Liver (tissue), 7 donors: ENCODE measurements at regions not wholly inside any gene's neighbourhood (a gene's known extent, or its start where the extent isn't known, plus 50 kb on each side); places are given as distances from the start of the nearest gene placed in this dataset.

Experiments
- DNase-seq: peaks from one replicate; pipeline ENCODE4 v3.0.0-alpha.2; 2017; ENCODE audit warnings: low spot score
- H3K27ac ChIP-seq, 2 donors: one replicate each; pipeline ENCODE4 v1.7.0; 2013; ENCODE audit warnings: inconsistent platforms in 2 of 2, low read length in 2 of 2, control low read depth in 1 of 2, low read depth in 1 of 2, mild to moderate bottlenecking in 1 of 2
- H3K27me3 ChIP-seq, 4 donors: one replicate each; pipeline versions ENCODE4 v1.6.1 to v1.7.0; 2013; ENCODE audit warnings: low read length in 3 of 4, inconsistent platforms in 1 of 4, mild to moderate bottlenecking in 1 of 4, moderate library complexity in 1 of 4; ENCODE audit not compliant: control insufficient read depth in 4 of 4, insufficient read depth in 4 of 4
- H3K36me3 ChIP-seq, 4 donors: one replicate each; pipeline versions ENCODE4 v1.6.1 to v1.7.0; 2013; ENCODE audit warnings: low read length in 3 of 4, mild to moderate bottlenecking in 3 of 4, low read depth in 1 of 4, moderate library complexity in 1 of 4; ENCODE audit not compliant: control insufficient read depth in 4 of 4, insufficient read depth in 3 of 4
- H3K4me1 ChIP-seq, 4 donors: one replicate each; pipeline versions ENCODE4 v1.6.1 to v1.7.0; 2013; ENCODE audit warnings: low read length in 3 of 4, mild to moderate bottlenecking in 3 of 4, moderate library complexity in 1 of 4; ENCODE audit not compliant: control insufficient read depth in 4 of 4, insufficient read depth in 4 of 4
- H3K4me3 ChIP-seq, 3 donors: one replicate each; pipeline versions ENCODE4 v1.6.1 to v1.7.0; 2013; ENCODE audit warnings: low read length in 3 of 3, control low read depth in 1 of 3, low read depth in 1 of 3, mild to moderate bottlenecking in 1 of 3
- H3K9ac ChIP-seq, 2 donors: one replicate each; pipeline ENCODE4 v1.7.0; 2013; ENCODE audit warnings: low read length in 2 of 2, mild to moderate bottlenecking in 2 of 2, moderate library complexity in 2 of 2, control low read depth in 1 of 2, low read depth in 1 of 2
- H3K9me3 ChIP-seq, 4 donors: one replicate each; pipeline versions ENCODE4 v1.6.1 to v1.7.0; 2013; ENCODE audit warnings: low read length in 3 of 4; ENCODE audit not compliant: control insufficient read depth in 4 of 4
- ATF3 ChIP-seq: IDR thresholded peaks from 2 replicates; pipeline ENCODE4 v1.6.1; 2016; ENCODE audit warnings: antibody characterized with exemption
- EGR1 ChIP-seq, 2 donors: IDR thresholded peaks; 2 replicates each; pipeline ENCODE4 v1.6.1; 2016 to 2018; ENCODE audit warnings: antibody characterized with exemption in 2 of 2, low read depth in 2 of 2
- FOXA2 ChIP-seq: IDR thresholded peaks from 2 replicates; pipeline ENCODE4 v1.6.1; 2016; ENCODE audit warnings: antibody characterized with exemption
- GABPA ChIP-seq, 2 donors: IDR thresholded peaks in 1 of 2; conservative IDR thresholded peaks in 1 of 2; 2 replicates each; pipeline ENCODE4 v1.6.1; 2016; ENCODE audit warnings: antibody characterized with exemption in 2 of 2, mild to moderate bottlenecking in 1 of 2, moderate library complexity in 1 of 2
- HNF4A ChIP-seq, 2 donors: conservative IDR thresholded peaks; 2 replicates each; pipeline ENCODE4 v1.6.1; 2016; ENCODE audit warnings: antibody characterized with exemption in 2 of 2, mild to moderate bottlenecking in 2 of 2
- HNF4G ChIP-seq: IDR thresholded peaks from 2 replicates; pipeline ENCODE4 v1.6.1; 2016; ENCODE audit warnings: antibody characterized with exemption
- MAX ChIP-seq: IDR thresholded peaks from 2 replicates; pipeline ENCODE4 v1.6.1; 2016; ENCODE audit warnings: antibody characterized with exemption
- NR2F2 ChIP-seq: IDR thresholded peaks from 2 replicates; pipeline ENCODE4 v1.6.1; 2016; ENCODE audit warnings: antibody characterized with exemption
- RAD21 ChIP-seq, 2 donors: IDR thresholded peaks; 2 replicates each; pipeline ENCODE4 v1.6.1; 2016; ENCODE audit warnings: antibody characterized with exemption in 2 of 2, mild to moderate bottlenecking in 2 of 2
- REST ChIP-seq: IDR thresholded peaks from 2 replicates; pipeline ENCODE4 v1.6.1; 2016; ENCODE audit warnings: antibody characterized with exemption, mild to moderate bottlenecking
- RXRA ChIP-seq, 2 donors: IDR thresholded peaks; 2 replicates each; pipeline ENCODE4 v1.6.1; 2017 to 2018; ENCODE audit warnings: antibody characterized with exemption in 2 of 2, mild to moderate bottlenecking in 1 of 2
- SP1 ChIP-seq: IDR thresholded peaks from 2 replicates; pipeline ENCODE4 v1.6.1; 2018; ENCODE audit warnings: antibody characterized with exemption, mild to moderate bottlenecking
- YY1 ChIP-seq: IDR thresholded peaks from 2 replicates; pipeline ENCODE4 v1.6.1; 2016; ENCODE audit warnings: antibody characterized with exemption, mild to moderate bottlenecking
- WGBS: extraction: QIAGEN DNeasy Blood & Tissue Kit; methylation state at CpG from one replicate; pipeline ENCODE4 v1.1.7; 2013; 5-methylcytosine and 5-hydroxymethylcytosine counted together
- donor health status: healthy.
- donor health status: healthy.
- donor health status: healthy.
- donor health status: healthy.

- no peak overlapping the region for H3K27ac ChIP-seq
- H3K27me3 ChIP-seq, result no peaks in the 10 kb centered on the region
- DNase-seq, result no peak
- no peak overlapping the region for H3K4me3 ChIP-seq
- 71% methylated on average over 1 of the region's 1 CpG for WGBS
- no peaks in the 10 kb centered on the region for H3K36me3 ChIP-seq
- H3K9ac ChIP-seq, result no peak overlapping the region
- H3K9me3 ChIP-seq, result no peaks in the 10 kb centered on the region
- H3K4me1 ChIP-seq, result no peaks in the 10 kb centered on the region
- TF ChIP-seq RAD21 (IDR thresholded peaks at IDR 0.05), result no peak
- no peak for TF ChIP-seq YY1
- TF ChIP-seq FOXA2, result no peak
- no peak for TF ChIP-seq NR2F2
- TF ChIP-seq GABPA (IDR thresholded peaks at IDR 0.05 in 1 of 2, conservative IDR thresholded peaks at IDR 0.05 in 1 of 2), result no peak
- no peak for TF ChIP-seq SP1
- no peak for TF ChIP-seq RXRA (IDR thresholded peaks at IDR 0.05)
Observed at GRCh38 chr2:12533337-12534005, 183.3 kb upstream of the TRIB2 start.

GRCh38 chr2:12534646-12535263 is 182.0 kb upstream of the TRIB2 start:
- no peak overlapping the region for H3K27ac ChIP-seq
- no peaks in the 10 kb centered on the region for H3K36me3 ChIP-seq
- H3K9me3 ChIP-seq, result no peaks in the 10 kb centered on the region
- H3K27me3 ChIP-seq, result no peaks in the 10 kb centered on the region
- WGBS, result 67% methylated on average over 3 of the region's 3 CpGs
- no peak overlapping the region for H3K9ac ChIP-seq
- no peak for DNase-seq
- no peak overlapping the region for H3K4me3 ChIP-seq
- TF ChIP-seq HNF4G, result no peak
- TF ChIP-seq YY1, result no peak
- no peak for TF ChIP-seq MAX
- no peak for TF ChIP-seq REST
- TF ChIP-seq ATF3, result no peak
- no peak for TF ChIP-seq HNF4A (conservative IDR thresholded peaks at IDR 0.05)
- no peak for TF ChIP-seq NR2F2
- H3K4me1 ChIP-seq, result no peaks in the 10 kb centered on the region

- TF ChIP-seq EGR1 (IDR thresholded peaks at IDR 0.05; ENCODE audit: low read depth in 2 of 2), result no peak
- TF ChIP-seq YY1, result no peak
- TF ChIP-seq SP1, result peak; percentile 5
- Histone ChIP-seq H3K27me3 (no peaks in the 10 kb centered on the region), H3K27ac (no peak overlapping the region), H3K9me3 (no peaks in the 10 kb centered on the region), H3K4me3 (no peak overlapping the region), H3K4me1 (no peaks in the 10 kb centered on the region), H3K9ac (no peak overlapping the region), H3K36me3 (no peaks in the 10 kb centered on the region)
- 79% methylated on average over 4 of the region's 4 CpGs for WGBS
- no peak for DNase-seq
Observed at GRCh38 chr2:12536976-12537375, 179.8 kb upstream of the TRIB2 start.
